BE2C (cell line): ENCODE measurements at regions not wholly inside any gene's neighbourhood (a gene's known extent, or its start where the extent isn't known, plus 50 kb on each side); places are given as distances from the start of the nearest gene placed in this dataset.

Experiments
- DNase-seq: peaks from one replicate; pipeline ENCODE4 v3.0.0-alpha.2; 2020
- H3K27me3 ChIP-seq: fragments of 250-450 bp; sonication (Bioruptor Pico); 2 replicates; pipeline ENCODE4 v1.5.1; 2020; ENCODE audit warnings: mild to moderate bottlenecking
- H3K36me3 ChIP-seq: fragments of 250-450 bp; sonication (Bioruptor Pico); 2 replicates; pipeline ENCODE4 v1.5.1; 2020; ENCODE audit warnings: mild to moderate bottlenecking
- H3K4me1 ChIP-seq: fragments of 250-450 bp; sonication (Bioruptor Pico); 2 replicates; pipeline ENCODE4 v1.5.1; 2020
- H3K4me3 ChIP-seq: 2 replicates; pipeline ENCODE4 v1.5.1; 2011; ENCODE audit warnings: low read depth, low read length
- H3K9me3 ChIP-seq: fragments of 250-450 bp; sonication (Bioruptor Pico); 2 replicates; pipeline ENCODE4 v1.5.1; 2020
- TF ChIP-seq, protein P1 (sequence below): IDR thresholded peaks from 2 replicates; pipeline ENCODE4 v1.5.1; 2012; ENCODE audit warnings: mild to moderate bottlenecking, low read depth, low read length

DNA sequence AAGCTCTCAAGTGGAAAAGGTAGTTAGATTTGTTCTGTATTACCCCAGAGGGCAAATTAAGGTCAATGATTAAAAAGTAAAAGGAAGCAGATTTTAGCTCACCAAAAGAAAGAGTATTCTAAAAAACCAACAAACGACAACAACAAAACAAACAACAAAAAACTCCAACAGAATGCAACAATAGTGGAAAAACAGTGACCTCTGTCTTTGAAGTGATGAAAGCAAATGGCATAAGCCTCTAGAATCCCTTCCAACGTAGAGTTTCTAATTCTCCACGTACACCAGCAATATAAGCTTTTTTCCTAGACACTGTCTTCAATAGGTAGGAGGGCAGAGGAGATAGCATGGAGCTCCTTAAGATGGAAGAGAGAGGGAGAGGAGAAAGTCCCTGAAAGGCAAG lies 359.1 kb downstream of the TTLL7 start:
- TF ChIP-seq, protein P1, sequence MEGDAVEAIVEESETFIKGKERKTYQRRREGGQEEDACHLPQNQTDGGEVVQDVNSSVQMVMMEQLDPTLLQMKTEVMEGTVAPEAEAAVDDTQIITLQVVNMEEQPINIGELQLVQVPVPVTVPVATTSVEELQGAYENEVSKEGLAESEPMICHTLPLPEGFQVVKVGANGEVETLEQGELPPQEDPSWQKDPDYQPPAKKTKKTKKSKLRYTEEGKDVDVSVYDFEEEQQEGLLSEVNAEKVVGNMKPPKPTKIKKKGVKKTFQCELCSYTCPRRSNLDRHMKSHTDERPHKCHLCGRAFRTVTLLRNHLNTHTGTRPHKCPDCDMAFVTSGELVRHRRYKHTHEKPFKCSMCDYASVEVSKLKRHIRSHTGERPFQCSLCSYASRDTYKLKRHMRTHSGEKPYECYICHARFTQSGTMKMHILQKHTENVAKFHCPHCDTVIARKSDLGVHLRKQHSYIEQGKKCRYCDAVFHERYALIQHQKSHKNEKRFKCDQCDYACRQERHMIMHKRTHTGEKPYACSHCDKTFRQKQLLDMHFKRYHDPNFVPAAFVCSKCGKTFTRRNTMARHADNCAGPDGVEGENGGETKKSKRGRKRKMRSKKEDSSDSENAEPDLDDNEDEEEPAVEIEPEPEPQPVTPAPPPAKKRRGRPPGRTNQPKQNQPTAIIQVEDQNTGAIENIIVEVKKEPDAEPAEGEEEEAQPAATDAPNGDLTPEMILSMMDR = no peak
- no peak for DNase-seq
- no peaks in the 10 kb centered on the region for H3K9me3 ChIP-seq
- no peaks in the 10 kb centered on the region for H3K27me3 ChIP-seq
- H3K36me3 ChIP-seq = no peaks in the 10 kb centered on the region
- no peaks in the 10 kb centered on the region for H3K4me1 ChIP-seq
- no peak overlapping the region for H3K4me3 ChIP-seq

DNA sequence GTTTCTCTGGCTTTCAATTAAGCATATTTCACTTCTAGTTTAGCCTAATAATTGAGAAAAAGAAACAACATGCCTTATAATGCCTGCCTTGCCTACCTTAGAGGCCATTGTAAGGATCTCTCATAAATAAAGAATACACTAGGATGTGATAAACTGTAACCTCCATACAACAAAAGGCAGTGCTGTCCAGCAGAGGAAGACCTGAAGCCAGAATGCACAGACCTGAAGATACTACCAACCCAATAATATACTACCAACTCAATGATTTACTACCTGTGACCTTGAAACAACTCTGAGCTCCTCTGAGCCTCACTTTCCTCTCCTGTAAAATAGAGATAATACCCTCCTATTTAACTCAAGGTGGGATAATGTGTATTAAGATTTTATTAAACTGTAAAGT lies 361.3 kb downstream of the TTLL7 start:
- DNase-seq = no peak

DNA sequence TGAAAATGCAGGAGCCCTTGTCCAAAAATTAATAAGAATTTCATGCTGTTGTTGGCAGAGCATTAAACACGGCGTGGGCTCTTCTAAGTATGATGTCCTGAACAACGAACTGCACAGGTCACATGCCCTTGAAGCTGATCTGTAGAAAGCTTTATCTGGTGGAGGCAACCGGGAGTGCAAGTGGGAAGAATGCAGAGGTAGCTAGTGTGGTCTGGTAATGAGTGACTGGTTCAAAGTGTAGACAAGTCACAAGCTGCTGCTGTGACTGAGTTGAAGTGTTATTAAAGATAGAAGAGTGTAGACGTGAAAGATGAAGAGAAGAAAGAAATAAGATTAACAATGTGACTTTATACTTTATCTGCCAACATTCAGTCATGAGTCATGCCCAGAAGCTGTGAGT lies 361.9 kb downstream of the TTLL7 start:
- Histone ChIP-seq H3K4me3 (no peak overlapping the region), H3K4me1 (no peaks in the 10 kb centered on the region), H3K36me3 (no peaks in the 10 kb centered on the region), H3K27me3 (no peaks in the 10 kb centered on the region), H3K9me3 (no peaks in the 10 kb centered on the region)
- TF ChIP-seq, protein P1 = no peak
- DNase-seq = no peak

More for the DNA sequence above, 361.3 kb downstream of the TTLL7 start:
- Histone ChIP-seq H3K36me3 (no peaks in the 10 kb centered on the region), H3K4me3 (no peak overlapping the region), H3K27me3 (no peaks in the 10 kb centered on the region), H3K9me3 (no peaks in the 10 kb centered on the region), H3K4me1 (no peaks in the 10 kb centered on the region)
- TF ChIP-seq, protein P1 = no peak

DNA sequence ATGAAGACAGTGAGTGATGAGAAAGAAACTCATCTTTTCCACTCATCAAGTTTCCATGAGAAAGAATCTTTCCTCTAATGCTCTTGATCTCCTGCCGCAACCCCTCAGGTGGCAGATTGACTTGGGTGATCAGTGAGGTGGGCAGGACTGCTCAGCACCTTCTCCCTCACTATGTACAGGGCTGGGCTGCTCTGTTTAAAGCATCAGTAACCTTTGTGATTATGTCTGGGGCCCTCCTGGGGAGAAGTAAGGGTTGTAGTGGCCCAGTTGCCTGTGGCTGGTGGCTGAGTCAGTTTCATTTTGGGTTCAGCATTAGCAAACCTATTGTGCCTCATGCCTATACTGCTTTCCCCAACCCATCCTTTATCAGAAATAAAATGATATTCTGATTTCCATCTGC lies 366.0 kb downstream of the TTLL7 start:
- TF ChIP-seq, protein P1 = no peak
- H3K27me3 ChIP-seq = no peaks in the 10 kb centered on the region
- H3K4me3 ChIP-seq = no peak overlapping the region
- no peaks in the 10 kb centered on the region for H3K36me3 ChIP-seq
- H3K4me1 ChIP-seq = no peaks in the 10 kb centered on the region
- no peak for DNase-seq
- no peaks in the 10 kb centered on the region for H3K9me3 ChIP-seq

DNA sequence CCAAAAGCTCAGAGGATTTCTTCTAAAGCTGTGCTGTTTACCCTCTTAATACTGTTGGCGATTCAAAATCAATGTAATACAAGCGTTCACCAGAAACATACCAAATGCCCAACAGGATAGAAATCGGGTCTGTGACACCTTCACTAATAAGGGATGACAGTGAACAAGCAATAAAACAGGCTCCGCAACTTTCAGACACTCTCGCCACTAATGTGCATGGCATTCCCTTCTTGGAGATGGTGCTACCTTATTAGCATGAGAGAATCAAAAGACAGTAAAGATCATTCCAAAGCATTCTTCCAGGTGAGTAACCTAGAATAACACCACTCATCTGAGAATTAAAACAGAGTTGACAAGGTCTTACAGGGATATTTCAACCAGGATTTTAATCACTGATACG lies 367.1 kb downstream of the TTLL7 start:
- TF ChIP-seq, protein P1 = no peak
- H3K4me1 ChIP-seq = no peaks in the 10 kb centered on the region
- no peaks in the 10 kb centered on the region for H3K27me3 ChIP-seq
- H3K4me3 ChIP-seq = no peak overlapping the region
- no peak for DNase-seq
- no peaks in the 10 kb centered on the region for H3K9me3 ChIP-seq
- no peaks in the 10 kb centered on the region for H3K36me3 ChIP-seq

DNA sequence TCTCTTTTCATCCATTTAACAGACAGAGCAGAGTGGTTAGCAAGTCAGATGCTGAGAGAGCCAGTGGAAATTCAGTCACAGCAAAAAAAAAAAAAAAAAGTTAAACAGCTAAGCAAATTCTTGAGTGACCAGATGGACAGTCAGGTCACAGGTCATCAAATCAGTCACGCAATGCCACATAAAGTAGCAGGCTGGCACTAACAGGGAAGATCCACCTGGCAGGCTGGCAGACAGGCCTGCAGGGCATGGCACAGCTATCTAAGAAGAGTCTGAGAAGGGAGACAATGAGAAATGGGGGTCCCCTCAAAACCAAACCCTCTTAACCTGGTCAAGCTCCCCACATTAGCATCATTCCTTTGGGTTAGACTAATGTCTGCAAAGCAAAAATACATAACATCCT lies 371.9 kb downstream of the TTLL7 start:
- no peaks in the 10 kb centered on the region for H3K27me3 ChIP-seq
- no peaks in the 10 kb centered on the region for H3K9me3 ChIP-seq
- H3K36me3 ChIP-seq = no peaks in the 10 kb centered on the region
- H3K4me3 ChIP-seq = no peak overlapping the region
- TF ChIP-seq, protein P1 = no peak
- no peak for DNase-seq
- no peaks in the 10 kb centered on the region for H3K4me1 ChIP-seq
